Left ventricle myocardium inferior (tissue), 1 donor: ENCODE measurements at regions not wholly inside any gene's neighbourhood (a gene's known extent, or its start where the extent isn't known, plus 50 kb on each side); places are given as distances from the start of the nearest gene placed in this dataset.

Source experiments
- DNase-seq: peaks from one replicate; pipeline ENCODE4 v3.0.0-alpha.2; 2020
- H3K27ac ChIP-seq: fragments of 200-600 bp; replicated peaks from 2 replicates; pipeline ENCODE4 v1.8.0; 2021
- H3K27me3 ChIP-seq: fragments of 200-600 bp; 2 replicates; pipeline ENCODE4 v1.8.0; 2021; ENCODE audit warnings: low read depth
- H3K36me3 ChIP-seq: fragments of 200-600 bp; 2 replicates; pipeline ENCODE4 v1.8.0; 2021
- H3K4me1 ChIP-seq: fragments of 200-600 bp; 2 replicates; pipeline ENCODE4 v1.8.0; 2021
- H3K4me3 ChIP-seq: fragments of 200-600 bp; 2 replicates; pipeline ENCODE4 v1.8.0; 2021; ENCODE audit warnings: mild to moderate bottlenecking, moderate library complexity
- H3K9me3 ChIP-seq: fragments of 200-600 bp; replicated peaks from 2 replicates; pipeline ENCODE4 v1.8.0; 2021
- intact Hi-C: fragments of 100-400 bp; cut with micrococcal nuclease; formaldehyde crosslinking; loops from one replicate; pipeline ENCODE4 v1.11.0; 2022
- TF ChIP-seq, protein P1 (sequence below): fragments of 200-600 bp; IDR thresholded peaks from 2 replicates; pipeline ENCODE4 v1.8.0; 2021; ENCODE audit warnings: antibody characterized with exemption, mild to moderate bottlenecking, borderline replicate concordance
- donor health status: DM: no; HTN: yes; CAD: no; lungs with severe emphysema.

- DNase-seq = no peak
- intact Hi-C loops = no loop called here
Measured at GRCh38 chr2:118584877-118585276, 262.6 kb downstream of the EN1 start.

DNA sequence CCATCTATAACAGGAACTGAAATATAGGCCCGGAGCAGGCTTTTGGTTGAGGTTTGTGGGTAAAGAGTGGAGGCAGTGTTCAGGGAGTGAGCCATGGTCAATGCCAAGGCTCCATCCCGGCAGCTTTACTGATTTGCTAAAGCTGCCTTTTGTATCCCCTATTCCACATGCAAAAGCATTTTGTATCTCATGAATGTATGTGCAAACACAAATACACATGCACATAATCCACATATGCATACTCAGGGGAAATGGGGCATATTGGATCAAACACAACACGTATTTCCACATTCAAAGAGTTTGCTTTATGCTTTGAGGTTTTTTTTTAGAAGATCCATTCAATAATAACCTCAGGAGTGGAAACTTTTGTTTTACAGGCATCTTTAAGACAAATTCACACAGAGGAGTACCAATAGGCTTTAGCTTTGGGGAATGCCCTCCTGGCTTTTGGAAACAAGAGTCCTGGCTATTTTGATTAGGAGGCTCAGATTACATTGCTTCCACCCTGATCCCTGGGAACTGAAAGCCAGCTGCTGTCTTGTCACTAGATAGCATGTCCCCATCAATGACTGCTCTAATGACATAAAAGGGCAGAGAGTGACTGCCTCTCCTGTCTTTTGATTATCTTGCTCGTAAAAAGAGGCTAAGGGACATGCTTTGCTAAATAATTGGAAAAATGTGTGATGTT, 263.2 kb downstream of the EN1 start:
- intact Hi-C loops = no loop called here
- H3K27ac ChIP-seq = no peak overlapping the region
- TF ChIP-seq, protein P1, sequence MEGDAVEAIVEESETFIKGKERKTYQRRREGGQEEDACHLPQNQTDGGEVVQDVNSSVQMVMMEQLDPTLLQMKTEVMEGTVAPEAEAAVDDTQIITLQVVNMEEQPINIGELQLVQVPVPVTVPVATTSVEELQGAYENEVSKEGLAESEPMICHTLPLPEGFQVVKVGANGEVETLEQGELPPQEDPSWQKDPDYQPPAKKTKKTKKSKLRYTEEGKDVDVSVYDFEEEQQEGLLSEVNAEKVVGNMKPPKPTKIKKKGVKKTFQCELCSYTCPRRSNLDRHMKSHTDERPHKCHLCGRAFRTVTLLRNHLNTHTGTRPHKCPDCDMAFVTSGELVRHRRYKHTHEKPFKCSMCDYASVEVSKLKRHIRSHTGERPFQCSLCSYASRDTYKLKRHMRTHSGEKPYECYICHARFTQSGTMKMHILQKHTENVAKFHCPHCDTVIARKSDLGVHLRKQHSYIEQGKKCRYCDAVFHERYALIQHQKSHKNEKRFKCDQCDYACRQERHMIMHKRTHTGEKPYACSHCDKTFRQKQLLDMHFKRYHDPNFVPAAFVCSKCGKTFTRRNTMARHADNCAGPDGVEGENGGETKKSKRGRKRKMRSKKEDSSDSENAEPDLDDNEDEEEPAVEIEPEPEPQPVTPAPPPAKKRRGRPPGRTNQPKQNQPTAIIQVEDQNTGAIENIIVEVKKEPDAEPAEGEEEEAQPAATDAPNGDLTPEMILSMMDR = no peak
- H3K4me3 ChIP-seq = no peak overlapping the region
- H3K4me1 ChIP-seq = no peaks in the 10 kb centered on the region
- H3K27me3 ChIP-seq = peaks cover 61% of the 10 kb centered on the region
- H3K36me3 ChIP-seq = no peaks in the 10 kb centered on the region
- no peaks in the 10 kb centered on the region for H3K9me3 ChIP-seq
- DNase-seq = no peak

More at GRCh38 chr2:118584877-118585276, 262.6 kb downstream of the EN1 start:
- Histone ChIP-seq H3K27ac (no peak overlapping the region), H3K9me3 (no peaks in the 10 kb centered on the region), H3K36me3 (no peaks in the 10 kb centered on the region), H3K4me1 (no peaks in the 10 kb centered on the region), H3K4me3 (no peak overlapping the region), H3K27me3 (peaks cover 59% of the 10 kb centered on the region)
- TF ChIP-seq, protein P1 = no peak

DNA sequence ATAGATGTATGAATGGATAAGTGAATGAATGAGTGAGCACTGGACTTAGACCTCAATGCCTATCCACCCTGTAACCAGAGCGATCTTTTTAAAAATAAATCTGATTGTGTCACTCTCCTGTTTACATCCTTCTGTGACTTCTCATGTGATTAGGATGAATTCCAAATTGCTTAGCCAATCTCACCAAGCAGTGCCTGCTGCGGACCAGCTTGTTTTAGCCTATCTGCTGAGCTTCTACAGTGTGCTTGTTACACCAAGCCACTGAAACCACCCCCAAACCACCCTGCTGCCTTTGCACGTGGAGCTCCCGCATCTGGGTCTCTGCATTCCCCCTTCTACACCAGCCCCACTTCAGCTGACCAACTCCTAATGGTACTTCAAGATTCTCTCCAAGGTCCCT, 265.4 kb downstream of the EN1 start:
- Histone ChIP-seq H3K4me3 (no peak overlapping the region), H3K4me1 (no peaks in the 10 kb centered on the region), H3K9me3 (no peaks in the 10 kb centered on the region), H3K27me3 (peaks cover 54% of the 10 kb centered on the region), H3K36me3 (no peaks in the 10 kb centered on the region), H3K27ac (no peak overlapping the region)
- TF ChIP-seq, protein P1 = no peak
- intact Hi-C loops = no loop called here
- DNase-seq = no peak

DNA sequence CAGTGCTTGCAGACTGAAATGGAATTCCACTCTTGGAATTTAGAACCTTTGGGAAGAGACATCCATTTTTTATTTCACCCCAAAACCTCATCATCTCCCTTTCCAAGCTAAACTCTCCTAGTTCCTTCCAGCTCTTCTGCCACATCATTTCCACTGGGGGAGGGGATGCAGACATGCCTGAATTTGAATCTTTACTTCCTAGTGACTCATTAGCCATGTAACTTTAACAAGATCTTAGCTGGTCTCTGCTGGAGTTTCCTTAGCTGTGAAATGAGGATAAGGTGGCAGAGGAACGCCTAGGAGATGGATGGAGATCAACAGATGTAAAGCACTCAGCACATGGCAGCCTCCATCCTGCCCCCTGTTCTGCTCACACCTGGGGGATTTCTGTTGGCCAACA, 266.8 kb downstream of the EN1 start:
- H3K4me3 ChIP-seq = no peak overlapping the region
- TF ChIP-seq, protein P1 = no peak
- no peaks in the 10 kb centered on the region for H3K9me3 ChIP-seq
- peaks cover 42% of the 10 kb centered on the region for H3K27me3 ChIP-seq
- H3K4me1 ChIP-seq = no peaks in the 10 kb centered on the region
- no peaks in the 10 kb centered on the region for H3K36me3 ChIP-seq
- intact Hi-C loops = no loop called here
- no peak overlapping the region for H3K27ac ChIP-seq
- DNase-seq = no peak

- intact Hi-C loops = no loop called here
- peaks cover 36% of the 10 kb centered on the region for H3K27me3 ChIP-seq
- H3K27ac ChIP-seq = no peak overlapping the region
- no peak overlapping the region for H3K4me3 ChIP-seq
- H3K4me1 ChIP-seq = no peaks in the 10 kb centered on the region
- no peaks in the 10 kb centered on the region for H3K9me3 ChIP-seq
- no peaks in the 10 kb centered on the region for H3K36me3 ChIP-seq
- no peak for DNase-seq
- TF ChIP-seq, protein P1 = no peak
Measured at GRCh38 chr2:118580107-118580506, 267.3 kb downstream of the EN1 start.
